CD1c-positive myeloid dendritic cell (primary cell): ENCODE measurements at regions not wholly inside any gene's neighbourhood (a gene's known extent, or its start where the extent isn't known, plus 50 kb on each side); places are given as distances from the start of the nearest gene placed in this dataset.
A peak's percentile ranks its signal among the peaks of the same experiment; 100 is the strongest.

ENCODE experiments used
- DNase-seq: peaks from one replicate; pipeline ENCODE4 v3.0.0-alpha.2; 2016; ENCODE audit errors: extremely low spot score

DNA sequence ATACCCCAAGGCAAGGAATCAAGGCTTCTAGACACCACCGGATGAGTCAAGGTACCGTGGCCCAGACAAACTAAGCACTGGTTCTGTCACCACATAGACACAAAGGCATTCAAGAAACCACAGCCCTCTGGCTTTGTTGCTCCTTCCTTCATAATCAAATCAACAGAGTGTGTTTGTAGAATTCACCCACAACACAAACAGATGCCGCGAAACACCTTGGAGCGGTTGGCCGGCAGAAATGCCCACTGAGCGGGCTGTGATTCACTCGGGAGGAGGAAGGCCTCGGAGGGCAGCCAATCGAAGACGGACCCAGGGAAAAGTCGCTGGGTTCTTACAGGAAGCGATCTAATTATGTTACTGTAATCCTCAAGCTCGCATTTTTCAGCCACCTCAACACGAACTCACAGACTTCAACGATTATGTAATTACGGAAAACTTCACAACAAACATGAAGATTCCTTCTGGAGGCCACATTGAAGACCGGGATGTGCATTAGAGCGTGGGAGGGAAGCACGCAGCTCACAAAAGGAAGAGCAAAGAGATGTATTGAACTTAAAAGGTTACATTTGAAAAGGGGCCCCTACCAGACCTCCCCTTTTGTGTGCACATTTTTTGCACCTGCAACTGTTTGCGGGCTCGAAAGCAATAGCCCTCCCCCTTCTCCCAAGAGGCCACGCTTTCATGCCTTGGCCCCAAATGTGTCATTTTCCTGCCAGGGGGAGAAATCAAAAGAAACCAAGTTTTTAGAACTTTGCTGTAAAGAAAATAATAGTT is 184.7 kb upstream of the PREP start:
- no peak for DNase-seq

DNA sequence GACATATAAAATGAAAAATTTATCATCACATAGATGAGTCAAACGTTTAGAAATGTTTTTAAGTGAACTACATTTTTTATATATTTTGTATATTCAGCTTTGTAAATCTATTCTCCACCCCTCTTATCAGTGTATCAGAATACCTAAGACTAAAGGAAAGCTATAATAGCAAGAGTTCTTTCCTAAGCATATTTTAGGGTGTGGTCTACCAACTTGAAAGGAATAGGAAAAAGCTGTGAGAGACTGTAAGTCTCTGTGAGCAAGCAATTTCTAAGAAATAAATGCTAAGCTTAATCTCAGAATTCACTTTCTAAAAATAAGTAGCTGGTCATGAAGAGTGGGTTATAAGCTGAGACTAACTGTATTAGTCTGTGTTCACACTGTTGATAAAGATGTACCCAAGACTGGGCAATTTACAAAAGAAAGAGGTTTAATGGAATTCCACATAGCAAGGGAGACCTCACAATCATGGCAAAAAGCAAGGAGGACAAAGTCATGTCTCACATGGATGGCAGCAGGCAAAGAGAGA is 175.4 kb upstream of the PREP start:
- DNase-seq: no peak

DNA sequence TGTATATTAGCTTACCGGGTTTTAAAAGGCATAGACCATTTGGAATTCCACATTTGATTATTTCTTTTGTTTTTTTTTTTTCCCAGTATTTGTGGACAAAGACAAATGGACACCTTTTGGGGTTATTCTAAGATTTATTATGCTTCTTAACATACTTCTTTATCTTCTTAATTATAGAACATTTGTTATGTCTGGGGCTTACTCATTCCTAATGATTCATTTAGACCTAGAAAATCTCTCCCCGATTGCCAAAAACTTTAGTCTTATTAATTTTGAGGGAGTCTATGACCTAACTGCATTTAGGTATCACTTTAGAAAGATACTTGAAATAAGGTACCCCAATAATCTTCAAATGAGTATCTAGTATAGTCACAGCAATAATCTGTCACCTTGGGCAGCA is 170.7 kb upstream of the PREP start:
- DNase-seq: no peak

DNA sequence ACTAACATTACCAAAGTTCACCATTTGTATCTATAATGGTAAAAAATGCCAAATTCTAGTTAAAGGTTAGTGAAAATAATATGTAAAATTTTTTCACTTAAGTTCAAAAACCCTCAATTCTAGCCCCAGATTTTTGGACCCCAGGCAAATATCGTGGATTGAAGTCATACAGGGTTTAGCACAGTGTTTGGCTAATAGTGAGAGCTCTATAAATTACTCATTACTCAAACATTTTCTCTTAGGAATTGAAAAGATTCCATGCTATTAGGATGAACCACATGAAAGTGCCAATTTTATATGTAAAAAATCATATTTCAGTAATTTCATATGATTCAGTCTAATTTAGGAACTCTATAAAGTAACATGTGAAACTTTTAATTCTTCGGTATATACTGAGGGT is 170.3 kb upstream of the PREP start:
- DNase-seq: no peak

DNA sequence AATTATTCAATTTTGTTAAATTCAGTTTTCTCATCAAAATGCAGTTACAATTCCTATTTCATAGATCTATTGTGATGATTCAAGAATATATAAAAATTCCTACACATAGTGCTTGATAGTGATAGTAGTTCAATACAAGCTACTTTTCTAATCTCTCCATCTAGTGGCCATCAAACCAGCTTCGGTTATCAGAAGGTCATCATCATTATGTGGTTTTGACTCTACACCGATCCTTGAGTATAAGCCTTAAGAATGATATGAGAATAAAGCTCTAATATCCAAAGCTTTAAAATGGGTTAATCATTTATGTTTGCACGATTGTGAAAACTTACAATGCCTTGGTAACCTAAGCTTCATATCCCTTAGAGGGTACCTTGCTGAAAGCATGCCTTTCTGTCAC is 167.5 kb upstream of the PREP start:
- DNase-seq: no peak

DNA sequence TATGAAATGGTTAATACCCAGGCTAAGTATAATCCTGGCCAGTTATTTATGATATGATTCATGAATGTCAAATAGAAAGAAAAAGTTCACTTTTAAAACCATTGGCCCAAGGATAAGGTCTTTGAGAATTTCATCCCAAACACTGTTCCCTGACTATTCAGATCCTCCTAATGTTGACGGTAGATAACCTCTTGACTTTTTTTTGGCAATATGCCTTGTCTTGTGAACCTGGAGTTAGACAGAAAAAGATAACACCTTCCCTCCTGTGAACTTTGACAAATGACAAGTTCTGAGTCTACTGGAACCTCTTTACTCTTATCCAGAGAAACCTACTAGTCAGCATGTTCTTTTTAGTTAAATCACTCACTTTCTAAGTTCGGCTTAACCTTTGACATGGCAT is 166.8 kb upstream of the PREP start:
- no peak for DNase-seq

DNA sequence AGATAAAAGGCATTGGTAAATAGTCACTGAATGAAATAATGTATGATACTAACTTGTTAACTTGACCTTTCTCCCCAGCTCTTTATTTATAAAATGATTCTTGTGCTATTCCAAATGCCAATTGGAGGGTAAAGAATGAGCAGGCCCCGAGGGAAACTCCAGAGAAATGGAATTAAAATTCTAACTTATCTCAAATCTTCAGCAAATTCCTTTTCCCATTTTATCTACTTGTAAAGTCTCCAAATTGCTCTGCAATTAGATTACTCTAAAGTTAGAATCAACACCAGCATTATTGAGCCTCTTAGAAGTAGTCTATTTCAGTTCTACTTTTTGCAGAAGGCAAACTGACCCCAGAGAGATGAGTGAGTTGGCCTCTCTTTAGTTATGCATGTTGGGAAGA is 165.9 kb upstream of the PREP start:
- no peak for DNase-seq

DNA sequence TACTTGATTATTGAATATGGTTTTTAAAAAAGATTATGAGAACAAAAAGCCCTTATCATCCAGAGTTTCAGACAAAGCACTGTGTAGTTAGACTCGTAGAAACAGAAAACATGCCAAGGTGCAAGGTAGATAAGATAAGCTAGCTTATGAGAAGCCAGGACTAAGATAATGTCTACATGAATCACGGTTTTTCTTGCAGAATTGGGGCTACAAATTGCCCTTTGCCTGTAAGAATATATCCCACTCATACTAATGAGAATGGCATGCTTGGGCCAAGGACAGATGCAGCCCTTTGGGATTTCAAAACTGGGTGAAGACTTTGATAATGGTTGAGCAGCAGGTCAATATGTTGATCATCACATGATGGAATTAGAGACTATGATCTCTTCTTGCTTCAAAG is 165.3 kb upstream of the PREP start:
- DNase-seq: no peak

DNA sequence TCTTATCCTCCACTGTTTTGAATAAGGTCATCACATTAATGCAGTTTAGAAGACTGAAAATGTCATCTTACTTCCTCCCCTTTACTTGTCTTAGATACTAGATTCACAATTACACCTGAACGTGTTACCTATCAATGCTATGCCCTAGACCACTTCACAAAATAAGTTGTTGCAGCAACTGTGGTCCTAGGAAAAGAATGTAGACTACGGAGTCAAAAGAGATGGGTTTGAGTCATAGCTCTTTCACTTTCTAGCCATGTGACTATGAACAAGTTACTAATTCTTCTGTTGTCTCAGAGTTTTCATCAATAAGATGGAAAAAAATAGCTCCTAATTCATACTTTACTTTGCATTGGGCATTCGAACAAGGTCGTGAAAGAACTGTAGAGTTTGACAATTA is 164.3 kb upstream of the PREP start:
- no peak for DNase-seq

DNA sequence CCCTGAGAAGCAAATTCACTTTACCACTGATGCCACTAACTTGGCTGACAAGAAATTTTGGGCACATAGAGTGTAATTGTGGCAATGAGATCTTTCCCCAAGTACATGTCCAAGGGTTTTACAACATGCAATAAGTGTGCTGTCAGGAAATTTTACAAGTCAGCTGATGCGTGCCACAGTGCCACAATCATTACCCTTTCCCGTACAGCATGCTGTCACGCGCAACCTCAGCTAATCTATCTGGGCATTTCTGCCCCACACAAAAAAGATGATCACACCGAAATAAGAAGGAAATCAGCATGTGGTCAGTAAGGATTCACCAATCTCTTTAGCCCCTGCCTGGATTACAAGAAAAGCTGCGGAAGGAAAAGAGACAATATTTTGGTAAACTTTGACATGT is 163.6 kb upstream of the PREP start:
- no peak for DNase-seq

DNA sequence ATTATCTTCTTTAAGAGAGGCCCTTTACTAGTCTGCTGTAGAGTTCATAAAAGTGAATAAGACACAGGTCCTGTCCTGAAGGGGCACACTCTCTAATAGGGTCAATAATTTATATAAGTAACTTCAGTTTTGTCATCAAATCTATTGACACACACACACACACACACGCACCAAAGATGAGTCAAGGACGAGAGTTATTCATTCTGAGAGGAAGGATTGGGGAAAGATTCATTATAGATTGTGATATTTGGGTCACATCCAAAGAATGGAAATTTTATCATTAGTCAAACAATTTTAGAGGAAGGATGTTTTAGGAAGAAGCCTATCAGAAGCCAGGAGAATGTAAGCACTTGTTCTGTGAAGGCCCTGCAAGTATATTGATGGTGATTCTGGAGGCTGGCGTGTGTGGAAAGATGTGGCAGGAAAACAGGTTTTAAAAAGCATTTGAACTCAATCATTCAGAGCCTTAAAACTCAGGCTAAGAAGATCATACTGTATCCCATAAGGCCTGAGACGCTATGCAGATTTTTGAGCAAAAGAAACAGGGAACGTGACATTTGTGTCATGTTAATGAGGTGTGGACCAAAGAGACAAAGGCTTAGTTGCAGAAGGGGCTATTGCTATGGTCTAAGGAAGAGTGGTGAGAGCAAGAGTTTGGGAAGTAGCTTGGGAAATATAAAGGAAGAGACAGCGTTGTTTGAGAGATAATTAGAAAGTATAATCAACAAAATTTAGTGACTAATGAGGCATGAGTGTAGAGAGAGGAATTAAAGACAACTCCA is 161.4 kb upstream of the PREP start:
- no peak for DNase-seq

DNA sequence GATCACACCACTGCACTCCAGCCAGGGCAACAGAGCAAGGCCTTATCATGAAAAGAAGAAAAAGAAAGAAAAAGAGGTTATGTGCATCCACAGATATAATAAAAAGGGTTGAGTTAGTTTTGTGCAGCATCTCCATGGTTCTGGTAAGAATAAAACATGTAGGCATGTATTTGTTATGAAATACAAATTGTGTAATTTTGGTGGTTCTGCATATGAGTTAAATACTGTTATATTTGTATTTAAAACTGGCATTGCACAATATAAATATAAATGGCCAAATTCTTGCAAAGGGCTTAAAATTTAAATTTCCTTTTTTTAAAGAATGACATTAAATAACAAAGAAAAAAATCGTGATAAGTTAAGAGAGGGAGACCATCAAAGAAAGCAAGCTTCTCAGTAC is 159.1 kb upstream of the PREP start:
- DNase-seq: peak; percentile 24

DNA sequence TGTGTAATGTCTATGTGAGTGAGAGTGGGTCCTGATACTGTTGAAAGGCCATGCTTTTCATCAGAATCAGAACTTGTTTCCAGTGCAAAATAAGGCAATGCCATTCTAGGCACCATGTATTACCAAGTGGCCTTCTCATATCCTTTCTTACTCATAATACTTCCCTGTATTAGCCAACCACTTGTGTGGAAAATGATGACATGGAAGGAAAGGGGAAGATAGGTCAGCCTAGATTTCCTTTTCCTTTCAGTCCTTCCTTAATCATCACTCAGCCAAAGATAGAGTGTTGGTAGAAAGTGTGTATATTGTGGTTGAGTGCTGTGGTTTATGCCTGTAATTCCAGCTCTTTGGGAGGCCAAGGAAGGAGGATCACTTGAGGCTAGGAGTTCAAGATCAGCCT is 158.6 kb upstream of the PREP start:
- DNase-seq: peak; percentile 33

DNA sequence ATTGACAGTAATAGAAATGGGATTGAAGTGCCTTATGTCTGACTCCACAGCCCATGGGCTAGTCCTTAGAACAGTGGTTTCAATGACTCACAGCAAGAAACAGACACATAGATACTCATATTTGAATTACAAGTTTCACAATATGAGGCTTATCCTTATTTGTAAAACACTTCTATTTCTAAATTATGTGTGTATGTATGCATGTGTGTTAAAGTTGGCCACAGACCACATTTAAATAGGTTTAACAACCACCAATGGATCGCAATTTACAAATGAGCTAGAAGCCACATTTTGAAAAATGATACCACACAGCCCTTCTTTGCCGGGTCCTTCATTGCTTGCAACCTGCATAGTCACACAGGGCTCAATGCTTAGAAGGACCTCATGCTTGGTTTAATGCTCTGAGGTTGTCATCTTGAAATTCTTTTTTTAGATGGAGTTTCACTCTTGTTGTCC is 157.8 kb upstream of the PREP start:
- no peak for DNase-seq

DNA sequence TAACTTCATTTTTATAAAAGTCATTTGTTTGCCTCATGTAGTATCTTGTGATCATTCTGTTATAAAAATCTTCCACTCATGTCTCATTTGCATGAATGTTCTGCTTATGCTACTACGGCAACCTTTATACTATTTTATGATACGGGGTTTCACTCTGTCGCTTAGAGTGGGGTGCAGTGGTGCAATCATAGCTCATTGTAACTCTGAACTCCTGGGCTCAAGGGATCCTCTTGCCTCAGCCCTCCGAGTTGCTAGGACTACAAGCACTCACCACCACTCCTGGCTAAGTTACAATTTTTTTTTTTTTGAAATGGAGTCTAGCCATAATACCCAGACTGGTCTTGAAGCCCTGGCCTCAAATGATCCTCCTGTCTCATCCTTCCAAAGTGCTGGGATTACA is 154.4 kb upstream of the PREP start:
- DNase-seq: no peak

DNA sequence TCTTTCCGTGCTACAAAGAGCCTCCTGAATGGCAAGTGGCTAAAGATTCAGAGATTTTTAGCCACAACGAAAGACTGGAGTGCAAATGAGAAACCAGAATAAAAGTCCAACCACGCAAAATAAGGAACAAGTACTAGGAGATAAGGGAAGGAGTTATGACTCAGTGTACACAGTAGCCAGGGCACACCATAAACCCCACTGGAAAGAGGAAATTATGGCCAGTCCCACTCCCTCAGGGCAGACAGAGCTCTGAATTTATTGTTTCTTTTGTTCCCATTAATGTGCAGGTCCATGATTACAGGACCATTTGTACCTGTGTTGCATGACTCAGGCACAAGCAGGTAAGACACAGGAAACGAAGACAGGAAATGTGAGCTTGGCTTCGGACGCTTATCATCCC is 150.3 kb upstream of the PREP start:
- peak; percentile 66 for DNase-seq

DNA sequence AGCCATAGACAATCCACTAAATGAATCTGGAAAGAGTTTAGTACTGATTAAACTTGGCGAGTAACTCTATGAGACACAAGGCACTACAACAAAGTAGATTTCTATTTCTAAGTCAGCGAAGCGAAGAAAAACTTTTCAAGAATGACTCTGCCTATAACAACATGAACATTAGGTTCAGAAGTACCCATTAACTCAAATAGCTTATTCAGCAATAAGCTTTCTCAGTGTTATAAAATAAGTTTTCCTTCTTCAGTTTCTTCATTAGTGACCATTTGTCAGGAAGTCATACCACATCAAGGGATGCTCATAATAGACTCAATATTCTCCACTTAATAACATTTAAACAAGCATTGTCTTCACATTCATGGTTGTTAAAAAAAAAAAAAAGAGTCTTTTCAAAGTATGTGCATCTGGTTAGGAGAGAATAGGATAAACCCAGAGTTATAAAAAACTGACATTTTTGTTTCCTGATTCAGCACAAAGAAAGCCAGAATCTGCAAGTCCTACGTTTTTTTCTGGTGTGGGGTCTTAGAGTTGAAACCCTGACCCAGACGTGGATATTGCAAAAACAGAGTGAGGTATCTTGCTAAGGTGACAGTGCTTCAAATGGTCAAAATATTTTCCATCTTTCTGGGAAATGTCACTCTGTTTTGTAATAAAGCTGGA is 148.2 kb upstream of the PREP start:
- DNase-seq: no peak

DNA sequence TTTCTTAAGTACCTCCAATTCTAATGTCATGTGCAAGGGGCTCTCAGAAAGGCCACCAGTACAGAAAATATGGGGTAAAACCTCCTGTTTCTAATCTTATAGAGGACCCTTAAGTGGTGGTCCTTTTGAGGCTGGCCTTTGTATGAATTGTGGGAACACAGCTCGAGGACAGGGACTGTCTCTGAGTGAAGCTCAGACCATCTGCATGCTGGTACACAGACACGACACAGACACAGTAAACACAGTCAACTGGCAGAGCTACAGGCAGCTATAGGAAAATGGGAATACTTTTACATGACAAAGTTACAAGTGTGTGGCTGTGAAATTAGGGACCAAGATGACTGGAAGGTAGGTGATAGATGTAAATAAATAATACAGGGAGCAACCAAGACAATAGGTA is 143.9 kb upstream of the PREP start:
- no peak for DNase-seq

DNA sequence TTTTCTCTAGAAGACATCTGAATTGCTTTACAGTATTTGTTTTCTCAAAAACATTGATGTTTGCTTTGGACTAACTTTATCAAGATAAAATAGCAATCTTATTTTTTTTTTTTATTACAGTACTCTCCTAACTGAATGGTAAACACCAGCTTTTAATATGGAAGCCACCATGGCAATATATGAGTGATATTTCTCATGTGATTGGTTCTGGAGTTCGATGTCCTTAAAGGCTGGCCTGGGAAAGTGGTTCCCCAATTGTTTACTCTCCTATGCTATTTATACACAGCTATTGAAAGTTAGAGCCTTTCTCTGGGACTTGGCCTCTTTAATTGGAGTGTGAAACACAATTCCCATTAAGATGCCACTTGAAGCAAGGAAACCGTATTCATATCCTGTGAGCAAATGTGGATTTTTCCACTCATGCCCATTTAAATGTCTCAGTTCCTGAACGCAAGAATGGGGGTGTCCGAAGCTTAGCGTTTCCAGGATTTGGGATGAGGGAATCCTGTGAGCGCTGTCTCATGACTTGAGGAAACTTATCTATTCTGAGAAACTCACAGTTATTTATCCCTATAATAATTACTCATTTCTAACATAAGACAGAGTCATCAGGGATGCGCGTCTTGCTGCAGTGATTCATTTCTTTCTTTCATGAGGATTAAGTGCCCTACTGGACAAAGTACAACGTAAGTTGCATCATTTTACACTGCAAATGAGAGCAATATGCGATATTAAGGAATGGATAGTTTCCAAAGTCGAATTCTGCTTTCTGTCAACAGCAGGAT is 143.3 kb upstream of the PREP start:
- DNase-seq: no peak

DNA sequence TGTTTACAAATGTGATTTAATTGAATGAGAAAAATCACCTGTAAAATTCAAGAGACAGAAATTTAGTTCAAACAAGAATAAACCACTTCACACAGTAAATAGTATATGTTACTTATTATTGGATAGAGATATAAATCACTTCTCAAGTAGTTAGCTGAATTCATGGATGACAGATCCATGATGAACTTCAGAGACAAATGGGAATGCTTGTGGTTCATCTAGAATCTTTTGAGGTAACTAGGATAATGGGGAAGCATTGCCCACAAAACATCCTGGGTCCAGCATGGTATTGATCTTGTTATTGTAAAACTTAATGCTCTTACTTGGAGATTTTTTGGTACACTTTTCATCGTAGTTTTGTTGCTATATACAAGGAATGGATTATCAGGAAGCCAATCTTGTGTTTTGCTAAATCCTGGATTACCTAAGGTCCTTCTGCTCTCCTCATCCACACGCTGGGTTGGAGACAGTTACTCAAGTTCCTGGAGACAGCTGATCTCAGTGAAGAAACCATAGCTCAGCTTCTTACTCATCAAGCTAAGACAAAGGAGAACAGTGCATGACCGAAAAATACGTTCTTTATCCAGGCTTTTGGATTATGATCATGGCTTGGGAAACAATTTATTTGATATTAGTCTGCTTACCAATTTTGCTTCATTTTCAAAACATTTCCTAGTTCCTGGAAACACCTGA is 142.5 kb upstream of the PREP start:
- no peak for DNase-seq

DNA sequence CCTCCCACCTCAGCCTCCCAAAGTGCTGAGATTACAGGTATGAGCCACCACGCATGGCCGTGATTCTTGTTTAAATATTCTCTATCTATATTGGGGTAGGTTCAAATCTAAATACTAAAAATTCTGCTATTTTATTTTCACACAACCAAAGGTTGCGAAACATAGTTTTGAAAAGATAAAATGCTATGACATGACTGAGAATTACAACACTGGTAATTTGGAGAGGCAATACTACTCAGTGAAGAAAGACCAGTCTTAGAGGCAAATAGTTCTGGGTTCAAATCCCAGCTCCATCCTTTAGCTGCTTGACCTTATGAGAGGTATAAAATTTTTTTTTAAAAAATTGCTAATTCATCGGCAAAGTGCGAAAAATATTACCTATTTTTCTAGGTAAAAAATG is 137.0 kb upstream of the PREP start:
- no peak for DNase-seq
